HG03457 (cell line): ENCODE measurements at regions not wholly inside any gene's neighbourhood (a gene's known extent, or its start where the extent isn't known, plus 50 kb on each side); places are given as distances from the start of the nearest gene placed in this dataset.

Experiments used
- ATAC-seq: cut with Tn5 transposase; IDR thresholded peaks from one replicate; pipeline ENCODE4 v1.9.1; 2021; ENCODE audit warnings: moderate number of reproducible peaks; ENCODE audit not compliant: unreplicated experiment

GRCh38 chr1:59018860-59019259 is 235.0 kb upstream of the JUN start:
- no peak for ATAC-seq

GRCh38 chr1:59020151-59020997 is 236.5 kb upstream of the JUN start:
- ATAC-seq = peak; percentile 88

GRCh38 chr1:59022199-59022598 is 238.4 kb upstream of the JUN start:
- ATAC-seq = no peak

- ATAC-seq = no peak
Observed at GRCh38 chr1:59022799-59023198, 239.0 kb upstream of the JUN start.

GRCh38 chr1:59025201-59025600 is 241.4 kb upstream of the JUN start:
- no peak for ATAC-seq

GRCh38 chr1:59025898-59026426 is 242.1 kb upstream of the JUN start:
- ATAC-seq = peak; percentile 61

- ATAC-seq = no peak
Observed at GRCh38 chr1:59026472-59026948, 242.7 kb upstream of the JUN start.

- no peak for ATAC-seq
Observed at GRCh38 chr1:59027177-59027576, 243.3 kb upstream of the JUN start.

- ATAC-seq = no peak
Observed at GRCh38 chr1:59028048-59028447, 244.2 kb upstream of the JUN start.

- no peak for ATAC-seq
Observed at GRCh38 chr1:59029411-59030167, 245.7 kb upstream of the JUN start.

- ATAC-seq = no peak
Observed at GRCh38 chr1:59032228-59032627, 248.4 kb upstream of the JUN start.

- ATAC-seq = no peak
Observed at GRCh38 chr1:59033761-59034160, 249.9 kb upstream of the JUN start.

- no peak for ATAC-seq
Observed at GRCh38 chr1:59034925-59035324, 251.1 kb upstream of the JUN start.

GRCh38 chr1:59039551-59039950 is 255.7 kb upstream of the JUN start:
- no peak for ATAC-seq

- no peak for ATAC-seq
Observed at GRCh38 chr1:59040486-59040885, 256.4 kb upstream of the FGGY start.

GRCh38 chr1:59041646-59042277 is 255.1 kb upstream of the FGGY start:
- ATAC-seq = no peak

GRCh38 chr1:59043796-59044195 is 253.1 kb upstream of the FGGY start:
- ATAC-seq = no peak

- no peak for ATAC-seq
Observed at GRCh38 chr1:59044535-59045121, 252.3 kb upstream of the FGGY start.

GRCh38 chr1:59045137-59045536 is 251.8 kb upstream of the FGGY start:
- ATAC-seq = no peak

GRCh38 chr1:59045636-59046035 is 251.3 kb upstream of the FGGY start:
- ATAC-seq = no peak

- ATAC-seq = no peak
Observed at GRCh38 chr1:59046134-59046533, 250.8 kb upstream of the FGGY start.
